ENCODE measurements at regions not wholly inside any gene's neighbourhood (a gene's known extent, or its start where the extent isn't known, plus 50 kb on each side); places are given as distances from the start of the nearest gene placed in this dataset.

GRCh38 chr16:79297805-79298204 is 302.7 kb downstream of the MAF start:
- H3K4me3 Mint-ChIP-seq: no peak overlapping the region
- H3K4me1 Mint-ChIP-seq: no peaks in the 10 kb centered on the region
- no peaks in the 10 kb centered on the region for H3K9me3 Mint-ChIP-seq
- no peak overlapping the region for H3K27ac Mint-ChIP-seq
- peaks cover 4% of the 10 kb centered on the region for H3K27me3 Mint-ChIP-seq
- H3K36me3 Mint-ChIP-seq: no peaks in the 10 kb centered on the region

GRCh38 chr16:79297296-79297695 is 303.2 kb downstream of the MAF start:
- Mint-ChIP-seq H3K4me3 (no peak overlapping the region), H3K4me1 (no peaks in the 10 kb centered on the region), H3K9me3 (no peaks in the 10 kb centered on the region), H3K27ac (no peak overlapping the region), H3K27me3 (peaks cover 4% of the 10 kb centered on the region), H3K36me3 (no peaks in the 10 kb centered on the region)

GRCh38 chr16:79296491-79296890 is 304.0 kb downstream of the MAF start:
- Mint-ChIP-seq H3K36me3 (no peaks in the 10 kb centered on the region), H3K4me3 (no peak overlapping the region), H3K4me1 (no peaks in the 10 kb centered on the region), H3K27me3 (peaks cover 4% of the 10 kb centered on the region), H3K9me3 (no peaks in the 10 kb centered on the region), H3K27ac (no peak overlapping the region)

- no peak overlapping the region for H3K4me3 Mint-ChIP-seq
- H3K4me1 Mint-ChIP-seq: no peaks in the 10 kb centered on the region
- no peak overlapping the region for H3K27ac Mint-ChIP-seq
- H3K9me3 Mint-ChIP-seq: no peaks in the 10 kb centered on the region
- peaks cover 6% of the 10 kb centered on the region for H3K27me3 Mint-ChIP-seq
- H3K36me3 Mint-ChIP-seq: no peaks in the 10 kb centered on the region
Measured at GRCh38 chr16:79295746-79296145, 304.8 kb downstream of the MAF start.

GRCh38 chr16:79295162-79295561 is 305.4 kb downstream of the MAF start:
- no peaks in the 10 kb centered on the region for H3K9me3 Mint-ChIP-seq
- H3K36me3 Mint-ChIP-seq: no peaks in the 10 kb centered on the region
- no peak overlapping the region for H3K27ac Mint-ChIP-seq
- no peak overlapping the region for H3K4me3 Mint-ChIP-seq
- H3K4me1 Mint-ChIP-seq: no peaks in the 10 kb centered on the region
- peaks cover 5% of the 10 kb centered on the region for H3K27me3 Mint-ChIP-seq

- Mint-ChIP-seq H3K27ac (no peak overlapping the region), H3K4me1 (no peaks in the 10 kb centered on the region), H3K9me3 (no peaks in the 10 kb centered on the region), H3K4me3 (no peak overlapping the region), H3K36me3 (no peaks in the 10 kb centered on the region), H3K27me3 (peaks cover 7% of the 10 kb centered on the region)
Measured at GRCh38 chr16:79294568-79294967, 306.0 kb downstream of the MAF start.

- Mint-ChIP-seq H3K27me3 (peaks cover 11% of the 10 kb centered on the region), H3K9me3 (no peaks in the 10 kb centered on the region), H3K27ac (no peak overlapping the region), H3K4me3 (no peak overlapping the region), H3K36me3 (no peaks in the 10 kb centered on the region), H3K4me1 (no peaks in the 10 kb centered on the region)
Measured at GRCh38 chr16:79293836-79294460, 306.6 kb downstream of the MAF start.

GRCh38 chr16:79288066-79288465 is 312.5 kb downstream of the MAF start:
- Mint-ChIP-seq H3K4me1 (peaks cover 13 to 25% (median 14%) of the 10 kb centered on the region in 3 donors), H3K9me3 (peaks cover 0 to 2% (median 0%) of the 10 kb centered on the region in 3 donors), H3K4me3 (peak overlapping the region in 1 of 4 donors; percentile 89), H3K27me3 (peaks cover 31% of the 10 kb centered on the region), H3K27ac (no peak overlapping the region), H3K36me3 (no peaks in the 10 kb centered on the region)

- Mint-ChIP-seq H3K9me3 (peaks cover 0 to 2% (median 0%) of the 10 kb centered on the region in 3 donors), H3K27ac (peak overlapping the region in 1 of 3 donors; percentile 73), H3K27me3 (peaks cover 31% of the 10 kb centered on the region), H3K4me3 (peak overlapping the region in 2 of 4 donors; percentile 7 to 89), H3K4me1 (peaks cover 13 to 26% (median 17%) of the 10 kb centered on the region in 3 donors), H3K36me3 (no peaks in the 10 kb centered on the region)
Measured at GRCh38 chr16:79287424-79287917, 313.1 kb downstream of the MAF start.

GRCh38 chr16:79286646-79287423 is 313.7 kb downstream of the MAF start:
- Mint-ChIP-seq H3K36me3 (no peaks in the 10 kb centered on the region), H3K9me3 (peaks cover 0 to 2% (median 0%) of the 10 kb centered on the region in 3 donors), H3K27ac (peak overlapping the region in 1 of 3 donors; percentile 73), H3K4me1 (peaks cover 13 to 26% (median 17%) of the 10 kb centered on the region in 3 donors), H3K4me3 (peak overlapping the region; percentile 24 to 89 (median 61)), H3K27me3 (peaks cover 31% of the 10 kb centered on the region)

GRCh38 chr16:79284766-79285165 is 315.8 kb downstream of the MAF start:
- Mint-ChIP-seq H3K27ac (peak overlapping the region in 1 of 3 donors; percentile 14), H3K4me3 (peak overlapping the region in 2 of 4 donors; percentile 41 to 43), H3K27me3 (peaks cover 35% of the 10 kb centered on the region), H3K36me3 (no peaks in the 10 kb centered on the region), H3K4me1 (peaks cover 15 to 26% (median 17%) of the 10 kb centered on the region in 3 donors), H3K9me3 (peaks cover 0 to 2% (median 0%) of the 10 kb centered on the region in 3 donors)

GRCh38 chr16:79283578-79283977 is 317.0 kb downstream of the MAF start:
- peaks cover 30% of the 10 kb centered on the region for H3K27me3 Mint-ChIP-seq
- H3K36me3 Mint-ChIP-seq: no peaks in the 10 kb centered on the region
- H3K4me3 Mint-ChIP-seq: peak overlapping the region in 2 of 4 donors; percentile 37 to 57
- H3K4me1 Mint-ChIP-seq: peaks cover 15 to 28% (median 17%) of the 10 kb centered on the region in 3 donors
- peaks cover 0 to 2% (median 0%) of the 10 kb centered on the region in 3 donors for H3K9me3 Mint-ChIP-seq
- peak overlapping the region in 2 of 3 donors; percentile 39 to 65 for H3K27ac Mint-ChIP-seq

GRCh38 chr16:79282806-79283205 is 317.7 kb downstream of the MAF start:
- Mint-ChIP-seq H3K27ac (no peak overlapping the region), H3K4me1 (peaks cover 15 to 29% (median 17%) of the 10 kb centered on the region in 3 donors)

GRCh38 chr16:79278506-79278905 is 322.0 kb downstream of the MAF start:
- Mint-ChIP-seq H3K27me3 (peaks cover 10% of the 10 kb centered on the region), H3K36me3 (no peaks in the 10 kb centered on the region), H3K9me3 (no peaks in the 10 kb centered on the region), H3K4me3 (peak overlapping the region in 2 of 4 donors; percentile 37 to 89), H3K27ac (peak overlapping the region in 1 of 3 donors; percentile 23), H3K4me1 (peaks cover 2 to 6% (median 6%) of the 10 kb centered on the region in 3 donors)

More at GRCh38 chr16:79282806-79283205, 317.7 kb downstream of the MAF start:
- Mint-ChIP-seq H3K27me3 (peaks cover 24% of the 10 kb centered on the region), H3K36me3 (no peaks in the 10 kb centered on the region), H3K9me3 (peaks cover 0 to 2% (median 0%) of the 10 kb centered on the region in 3 donors), H3K4me3 (no peak overlapping the region)

GRCh38 chr16:79276501-79276900 is 324.0 kb downstream of the MAF start:
- peak overlapping the region in 1 of 3 donors; percentile 62 for H3K27ac Mint-ChIP-seq

More at GRCh38 chr16:79276501-79276900, 324.0 kb downstream of the MAF start:
- H3K4me3 Mint-ChIP-seq: no peak overlapping the region
- peaks cover 0 to 9% (median 9%) of the 10 kb centered on the region in 3 donors for H3K4me1 Mint-ChIP-seq
- H3K9me3 Mint-ChIP-seq: no peaks in the 10 kb centered on the region
- H3K27me3 Mint-ChIP-seq: peaks cover 17% of the 10 kb centered on the region
- no peaks in the 10 kb centered on the region for H3K36me3 Mint-ChIP-seq

Data from IgD-negative memory B cell (primary cell).